22Rv1 (cell line): ENCODE measurements at regions not wholly inside any gene's neighbourhood (a gene's known extent, or its start where the extent isn't known, plus 50 kb on each side); places are given as distances from the start of the nearest gene placed in this dataset.

Source experiments
- H3K27ac ChIP-seq: fragments of 450-650 bp; 2 replicates; pipeline ENCODE4 v1.5.1; 2017
- ZFX ChIP-seq: fragments of 450-650 bp; IDR thresholded peaks from 2 replicates; pipeline ENCODE4 v1.6.1; 2017; ENCODE audit warnings: antibody characterized with exemption, borderline replicate concordance
- TF ChIP-seq, protein P1 (sequence below): fragments of 450-650 bp; IDR thresholded peaks from 2 replicates; pipeline ENCODE4 v1.5.1; 2017; ENCODE audit warnings: mild to moderate bottlenecking

DNA sequence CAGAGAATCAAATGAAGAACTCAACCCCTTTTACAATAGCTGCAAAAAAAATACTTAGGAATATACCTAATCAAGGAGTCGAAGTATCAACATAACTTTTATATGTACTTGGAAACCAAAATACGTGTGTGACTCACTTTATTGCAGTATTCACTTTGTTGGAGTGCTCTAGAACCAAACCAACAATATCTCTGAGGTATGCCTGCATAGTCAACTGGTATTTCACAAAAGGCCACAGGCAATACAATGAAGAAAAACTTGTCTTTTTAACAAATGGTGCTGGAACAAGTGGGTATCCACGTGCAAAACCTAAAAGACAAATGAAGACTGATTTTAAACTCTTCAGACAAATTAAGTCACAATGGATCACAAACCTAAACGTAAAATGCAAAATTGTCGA is 385.7 kb downstream of the TLE1 start:
- H3K27ac ChIP-seq: no peak overlapping the region

DNA sequence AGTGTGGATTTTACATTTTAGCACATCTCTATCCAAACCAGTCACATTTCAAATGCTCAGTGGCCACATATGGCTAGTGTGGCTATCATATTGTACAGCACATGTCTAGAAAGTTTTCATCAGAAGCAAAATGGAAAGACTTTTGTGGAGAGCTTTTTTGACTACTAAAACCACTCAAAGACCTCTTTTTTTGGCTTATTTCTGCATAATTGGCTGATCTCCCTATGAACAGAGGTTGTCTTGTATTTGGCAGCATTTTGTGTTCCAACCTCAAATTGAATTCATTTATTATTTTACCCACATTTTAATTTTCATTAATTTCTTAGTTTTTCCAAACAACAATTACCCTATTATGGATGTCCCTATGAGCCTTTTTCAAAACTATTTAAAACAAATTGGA is 395.7 kb downstream of the TLE1 start:
- TF ChIP-seq, protein P1, sequence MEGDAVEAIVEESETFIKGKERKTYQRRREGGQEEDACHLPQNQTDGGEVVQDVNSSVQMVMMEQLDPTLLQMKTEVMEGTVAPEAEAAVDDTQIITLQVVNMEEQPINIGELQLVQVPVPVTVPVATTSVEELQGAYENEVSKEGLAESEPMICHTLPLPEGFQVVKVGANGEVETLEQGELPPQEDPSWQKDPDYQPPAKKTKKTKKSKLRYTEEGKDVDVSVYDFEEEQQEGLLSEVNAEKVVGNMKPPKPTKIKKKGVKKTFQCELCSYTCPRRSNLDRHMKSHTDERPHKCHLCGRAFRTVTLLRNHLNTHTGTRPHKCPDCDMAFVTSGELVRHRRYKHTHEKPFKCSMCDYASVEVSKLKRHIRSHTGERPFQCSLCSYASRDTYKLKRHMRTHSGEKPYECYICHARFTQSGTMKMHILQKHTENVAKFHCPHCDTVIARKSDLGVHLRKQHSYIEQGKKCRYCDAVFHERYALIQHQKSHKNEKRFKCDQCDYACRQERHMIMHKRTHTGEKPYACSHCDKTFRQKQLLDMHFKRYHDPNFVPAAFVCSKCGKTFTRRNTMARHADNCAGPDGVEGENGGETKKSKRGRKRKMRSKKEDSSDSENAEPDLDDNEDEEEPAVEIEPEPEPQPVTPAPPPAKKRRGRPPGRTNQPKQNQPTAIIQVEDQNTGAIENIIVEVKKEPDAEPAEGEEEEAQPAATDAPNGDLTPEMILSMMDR: no peak
- no peak overlapping the region for H3K27ac ChIP-seq

More for the DNA sequence above, 385.7 kb downstream of the TLE1 start:
- no peak for TF ChIP-seq ZFX
- TF ChIP-seq, protein P1: no peak

DNA sequence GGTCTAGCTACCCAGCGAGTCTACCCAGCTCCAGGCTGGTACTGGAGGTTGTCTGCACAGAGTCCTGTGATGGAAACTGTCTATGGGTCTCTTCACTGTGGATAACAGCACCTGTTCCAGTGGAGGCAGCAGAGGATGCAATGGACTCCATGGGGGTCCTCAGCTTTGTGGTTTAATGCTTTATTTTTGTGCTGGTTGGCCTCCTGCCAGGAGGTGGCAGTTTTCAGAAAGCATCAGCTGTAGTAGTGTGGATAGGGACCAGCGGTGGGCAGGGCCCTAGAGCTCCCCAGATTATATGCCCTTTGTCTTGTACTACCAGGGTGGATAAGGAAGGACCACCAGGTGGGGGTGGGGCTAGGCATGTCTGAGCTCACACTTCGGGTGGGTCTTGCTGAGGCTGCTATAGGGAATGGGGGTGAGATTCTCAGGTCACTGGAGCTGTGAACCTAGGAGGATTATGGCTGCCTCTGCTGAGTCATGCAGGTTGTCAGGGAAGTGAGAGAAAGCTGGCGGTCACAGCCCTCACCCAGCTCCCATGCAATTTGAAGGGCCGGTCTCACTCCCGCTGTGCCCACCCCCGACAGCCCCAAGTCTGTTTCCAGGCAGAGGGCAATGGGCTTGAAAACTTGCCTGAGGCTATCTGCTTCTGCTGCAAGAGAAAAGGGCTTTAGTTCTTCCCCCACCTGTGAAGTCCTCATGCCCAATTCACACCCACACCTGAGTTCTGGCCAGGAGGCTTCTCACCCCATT is 397.1 kb downstream of the TLE1 start:
- H3K27ac ChIP-seq: no peak overlapping the region
- TF ChIP-seq, protein P1: no peak
- no peak for TF ChIP-seq ZFX

DNA sequence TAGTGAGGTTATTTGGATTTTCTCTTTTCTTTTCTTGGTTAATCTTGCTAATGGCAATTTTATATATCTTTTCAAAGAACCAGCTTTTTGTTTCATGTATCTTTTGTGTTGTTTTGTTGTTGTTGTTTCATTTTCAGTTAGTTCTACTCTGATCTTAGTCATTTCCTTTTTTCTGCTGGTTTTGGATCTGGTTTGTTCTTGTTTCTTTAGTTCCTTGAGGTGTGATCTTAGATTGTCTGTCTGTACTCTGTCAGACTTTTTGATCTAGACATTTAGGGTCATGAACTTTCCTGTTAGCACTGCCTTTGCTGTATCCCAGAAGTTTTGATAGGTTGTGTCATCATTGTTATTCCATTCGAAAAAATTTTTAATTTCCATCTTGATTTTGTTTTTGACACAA is 399.7 kb downstream of the TLE1 start:
- H3K27ac ChIP-seq: no peak overlapping the region
- TF ChIP-seq, protein P1: no peak
- no peak for TF ChIP-seq ZFX

DNA sequence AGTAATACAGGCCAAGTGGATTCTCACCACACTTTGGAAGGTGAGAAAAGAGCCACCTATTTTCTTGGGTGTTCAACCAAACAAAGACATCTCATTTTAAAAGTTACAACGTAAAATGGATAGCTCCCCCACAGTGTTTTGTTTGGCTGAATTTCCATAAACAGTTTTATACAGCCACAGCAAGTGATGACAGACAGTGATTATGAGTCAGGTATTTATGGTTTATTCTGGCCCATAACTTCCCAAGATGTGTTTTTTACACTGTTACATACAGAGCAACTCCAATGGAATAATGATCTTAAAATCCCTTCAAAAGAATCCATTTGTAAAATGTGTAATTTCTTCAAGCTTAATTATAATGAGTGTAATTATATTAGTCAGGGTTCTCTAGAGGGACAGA is 421.3 kb downstream of the TLE1 start:
- TF ChIP-seq, protein P1: no peak
- TF ChIP-seq ZFX: no peak
- H3K27ac ChIP-seq: no peak overlapping the region

DNA sequence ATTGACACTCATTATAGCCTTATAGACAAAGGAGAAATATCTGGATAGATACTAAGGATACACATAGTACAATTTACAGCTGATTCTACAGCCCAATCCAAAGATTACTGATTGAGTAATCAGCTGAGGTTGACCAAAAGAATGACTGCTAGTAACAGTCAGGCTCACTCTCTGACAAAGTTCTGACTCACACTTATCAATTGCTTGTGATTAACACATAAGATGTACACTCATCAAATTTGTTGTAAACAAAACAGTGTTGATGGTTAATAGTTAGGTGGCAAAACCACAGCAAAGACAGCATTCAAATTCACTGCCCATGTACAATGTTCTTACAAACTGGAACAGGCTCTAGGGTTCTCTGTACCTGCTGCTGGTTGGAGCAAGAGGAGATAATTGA is 422.7 kb downstream of the TLE1 start:
- H3K27ac ChIP-seq: no peak overlapping the region
- TF ChIP-seq ZFX: no peak
- TF ChIP-seq, protein P1: no peak

DNA sequence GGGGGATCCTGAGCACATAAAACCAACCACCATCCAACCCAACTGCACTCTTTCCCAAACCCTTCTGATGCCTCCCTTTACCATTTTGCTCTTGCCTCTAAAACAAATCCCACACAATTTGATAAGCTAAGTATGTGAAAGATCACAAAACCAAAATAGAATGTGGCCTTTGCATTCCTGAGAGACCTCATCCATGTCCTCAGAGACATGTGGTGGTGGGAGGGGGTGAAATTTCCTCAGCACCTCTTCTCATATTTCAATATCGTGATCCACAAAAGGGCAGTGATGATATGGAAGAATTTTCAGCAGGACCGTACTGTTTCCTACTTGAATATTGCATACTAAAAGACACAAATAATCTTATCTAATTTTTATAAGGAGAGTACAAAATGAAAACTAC is 423.3 kb downstream of the TLE1 start:
- H3K27ac ChIP-seq: no peak overlapping the region
- TF ChIP-seq ZFX: no peak
- TF ChIP-seq, protein P1: no peak
